ENCODE measurements at regions not wholly inside any gene's neighbourhood (a gene's known extent, or its start where the extent isn't known, plus 50 kb on each side); places are given as distances from the start of the nearest gene placed in this dataset.

GRCh38 chr5:88613051-88613450 is 269.9 kb downstream of the MEF2C start:
- H3K4me1 ChIP-seq = no peaks in the 10 kb centered on the region
- H3K4me2 ChIP-seq = no peak overlapping the region
- no peaks in the 10 kb centered on the region for H4K20me1 ChIP-seq
- peaks cover 5% of the 10 kb centered on the region; the same call in 1 of the 2 replicates for H3K9me3 ChIP-seq
- no peak overlapping the region for H3K9ac ChIP-seq
- H3K27me3 ChIP-seq = no peaks in the 10 kb centered on the region
- H3K4me3 ChIP-seq = no peak overlapping the region
- no peaks in the 10 kb centered on the region for H3K36me3 ChIP-seq
- no peak for TF ChIP-seq Cebpa-rat (IDR thresholded peaks at IDR 0.05)
- H3K27ac ChIP-seq = no peak overlapping the region

DNA sequence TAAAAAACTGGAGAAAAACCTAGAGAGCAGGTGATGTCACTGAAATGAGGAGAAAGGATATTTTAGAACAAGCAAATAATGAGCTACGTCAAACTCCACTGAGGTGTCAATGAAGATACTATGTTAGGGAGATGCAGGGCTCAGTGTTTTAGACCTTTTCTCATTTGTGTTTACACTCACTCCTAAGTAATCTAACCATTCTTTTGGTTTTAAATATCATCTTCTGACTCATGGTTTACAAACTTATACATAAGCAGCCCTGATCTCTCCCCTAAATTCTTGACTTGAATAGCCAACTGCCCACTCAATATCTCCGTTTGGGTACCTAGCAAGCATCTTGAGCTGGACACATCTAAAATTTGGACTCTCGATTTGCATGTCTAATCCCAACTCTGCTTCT is 272.4 kb downstream of the MEF2C start:
- no peak overlapping the region for H3K4me2 ChIP-seq

GRCh38 chr5:88607492-88607891 is 275.5 kb downstream of the MEF2C start:
- H3K4me3 ChIP-seq = no peak overlapping the region
- no peaks in the 10 kb centered on the region for H3K27me3 ChIP-seq
- H3K36me3 ChIP-seq = no peaks in the 10 kb centered on the region
- H3K4me2 ChIP-seq = no peak overlapping the region
- H3K9me3 ChIP-seq = 0 out of 2 replicates have a peak, but pooled peaks cover 3% of the 10 kb centered on the region
- H4K20me1 ChIP-seq = no peaks in the 10 kb centered on the region
- TF ChIP-seq Cebpa-rat (IDR thresholded peaks at IDR 0.05) = no peak
- no peak overlapping the region for H3K27ac ChIP-seq
- H3K9ac ChIP-seq = no peak overlapping the region
- no peaks in the 10 kb centered on the region for H3K4me1 ChIP-seq

More for the DNA sequence above, 272.4 kb downstream of the MEF2C start:
- no peak for TF ChIP-seq Cebpa-rat (IDR thresholded peaks at IDR 0.05)
- no peaks in the 10 kb centered on the region for H3K36me3 ChIP-seq
- H3K4me1 ChIP-seq = no peaks in the 10 kb centered on the region
- no peaks in the 10 kb centered on the region for H4K20me1 ChIP-seq
- H3K4me3 ChIP-seq = no peak overlapping the region
- H3K27me3 ChIP-seq = no peaks in the 10 kb centered on the region
- peaks cover 5% of the 10 kb centered on the region; the same call in 1 of the 2 replicates for H3K9me3 ChIP-seq
- H3K9ac ChIP-seq = no peak overlapping the region
- H3K27ac ChIP-seq = no peak overlapping the region

DNA sequence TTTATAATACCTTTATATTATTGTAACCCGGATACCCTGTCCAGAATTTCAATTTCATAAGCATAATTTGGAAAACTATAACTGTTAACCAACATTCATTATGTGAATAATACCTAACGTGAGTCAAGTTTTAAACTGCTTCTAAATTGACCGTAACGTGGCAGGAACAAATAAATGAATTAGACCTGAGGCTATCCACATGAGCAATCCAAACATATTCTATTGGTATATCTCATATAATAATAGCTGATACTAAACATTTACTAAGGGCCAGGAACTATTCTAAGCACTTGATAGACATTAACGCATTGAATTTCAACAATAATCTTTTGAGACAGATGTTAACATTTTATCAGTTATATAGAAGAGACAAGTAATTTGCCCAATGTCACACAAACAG is 276.4 kb downstream of the MEF2C start:
- H3K4me3 ChIP-seq = no peak overlapping the region
- no peaks in the 10 kb centered on the region for H4K20me1 ChIP-seq
- H3K9me3 ChIP-seq = 0 out of 2 replicates have a peak, but pooled peaks cover 4% of the 10 kb centered on the region
- no peak overlapping the region for H3K9ac ChIP-seq
- no peak overlapping the region for H3K27ac ChIP-seq
- H3K36me3 ChIP-seq = no peaks in the 10 kb centered on the region
- no peak overlapping the region for H3K4me2 ChIP-seq
- H3K4me1 ChIP-seq = no peaks in the 10 kb centered on the region
- H3K27me3 ChIP-seq = no peaks in the 10 kb centered on the region
- no peak for TF ChIP-seq Cebpa-rat (IDR thresholded peaks at IDR 0.05)

- Histone ChIP-seq H3K4me2 (no peak overlapping the region), H4K20me1 (no peaks in the 10 kb centered on the region), H3K9ac (no peak overlapping the region), H3K4me3 (no peak overlapping the region), H3K27ac (no peak overlapping the region), H3K36me3 (no peaks in the 10 kb centered on the region), H3K9me3 (0 out of 2 replicates have a peak, but pooled peaks cover 4% of the 10 kb centered on the region), H3K27me3 (no peaks in the 10 kb centered on the region), H3K4me1 (no peaks in the 10 kb centered on the region)
- TF ChIP-seq Cebpa-rat (IDR thresholded peaks at IDR 0.05) = no peak
These were observed 276.8 kb downstream of the MEF2C start for GRCh38 chr5:88606173-88606572.

GRCh38 chr5:88602584-88602983 is 280.4 kb downstream of the MEF2C start:
- Histone ChIP-seq H3K4me2 (no peak overlapping the region), H3K4me1 (no peaks in the 10 kb centered on the region), H3K27me3 (no peaks in the 10 kb centered on the region), H3K9me3 (0 out of 2 replicates have a peak, but pooled peaks cover 4% of the 10 kb centered on the region), H3K4me3 (no peak overlapping the region), H3K9ac (no peak overlapping the region), H3K36me3 (no peaks in the 10 kb centered on the region), H4K20me1 (no peaks in the 10 kb centered on the region), H3K27ac (no peak overlapping the region)
- TF ChIP-seq Cebpa-rat (IDR thresholded peaks at IDR 0.05) = no peak

- H3K4me2 ChIP-seq = no peak overlapping the region
- H3K9ac ChIP-seq = no peak overlapping the region
- 0 out of 2 replicates have a peak, but pooled peaks cover under 1% of the 10 kb centered on the region for H3K9me3 ChIP-seq
- H4K20me1 ChIP-seq = no peaks in the 10 kb centered on the region
- no peak overlapping the region for H3K27ac ChIP-seq
- no peak overlapping the region for H3K4me3 ChIP-seq
- H3K27me3 ChIP-seq = no peaks in the 10 kb centered on the region
- TF ChIP-seq Cebpa-rat (IDR thresholded peaks at IDR 0.05) = no peak
- no peaks in the 10 kb centered on the region for H3K36me3 ChIP-seq
- H3K4me1 ChIP-seq = no peaks in the 10 kb centered on the region
These were observed 288.5 kb downstream of the MEF2C start for GRCh38 chr5:88594441-88594840.

DNA sequence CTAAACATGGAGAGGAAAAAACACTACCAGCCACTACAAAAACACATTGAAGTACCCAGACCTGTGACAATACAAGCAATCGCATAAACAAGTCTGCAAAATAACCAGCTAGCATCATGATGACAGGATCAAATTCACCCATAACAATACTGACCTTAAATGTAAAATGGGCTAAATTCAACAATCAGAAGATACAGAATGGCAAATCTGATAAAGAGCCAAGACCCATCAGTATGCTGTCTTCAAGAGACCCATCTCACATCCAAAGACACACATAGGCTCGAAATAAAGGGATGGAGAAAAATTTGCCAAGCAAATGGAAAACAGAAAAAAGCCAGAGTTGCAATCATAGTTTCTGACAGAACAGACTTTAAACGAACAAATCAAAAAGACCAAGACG is 294.4 kb downstream of the MEF2C start:
- H3K4me3 ChIP-seq = no peak overlapping the region
- H3K36me3 ChIP-seq = no peaks in the 10 kb centered on the region
- H4K20me1 ChIP-seq = no peaks in the 10 kb centered on the region
- H3K27me3 ChIP-seq = no peaks in the 10 kb centered on the region
- H3K4me2 ChIP-seq = no peak overlapping the region
- no peak overlapping the region for H3K9ac ChIP-seq
- no peak overlapping the region for H3K27ac ChIP-seq
- no peak for TF ChIP-seq Cebpa-rat (IDR thresholded peaks at IDR 0.05)
- no peaks in the 10 kb centered on the region for H3K4me1 ChIP-seq
- H3K9me3 ChIP-seq = peaks cover 21% of the 10 kb centered on the region

DNA sequence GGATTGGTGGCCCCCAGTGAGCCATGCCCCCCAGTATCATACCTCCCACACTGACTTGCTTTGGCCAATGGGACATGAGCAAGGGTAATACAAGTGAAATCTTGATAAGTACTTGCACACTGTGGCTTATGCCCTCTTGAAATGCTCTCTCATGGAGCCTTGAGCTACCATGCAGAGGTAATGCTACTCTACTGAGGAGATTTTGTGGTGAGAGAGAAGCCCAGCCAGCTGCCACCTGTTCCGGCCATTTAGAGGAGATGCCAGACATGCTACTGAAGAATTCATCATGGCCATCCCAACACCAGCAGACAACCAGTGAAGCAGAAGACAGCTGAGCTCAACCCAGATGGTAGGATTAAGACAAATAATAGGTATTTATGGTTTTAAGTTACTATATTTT is 299.5 kb downstream of the MEF2C start:
- Histone ChIP-seq H3K4me1 (no peaks in the 10 kb centered on the region), H4K20me1 (no peaks in the 10 kb centered on the region), H3K4me3 (no peak overlapping the region), H3K9ac (no peak overlapping the region), H3K27me3 (no peaks in the 10 kb centered on the region), H3K36me3 (no peaks in the 10 kb centered on the region), H3K4me2 (no peak overlapping the region), H3K27ac (no peak overlapping the region), H3K9me3 (peaks cover 10% of the 10 kb centered on the region)
- no peak for TF ChIP-seq Cebpa-rat (IDR thresholded peaks at IDR 0.05)

DNA sequence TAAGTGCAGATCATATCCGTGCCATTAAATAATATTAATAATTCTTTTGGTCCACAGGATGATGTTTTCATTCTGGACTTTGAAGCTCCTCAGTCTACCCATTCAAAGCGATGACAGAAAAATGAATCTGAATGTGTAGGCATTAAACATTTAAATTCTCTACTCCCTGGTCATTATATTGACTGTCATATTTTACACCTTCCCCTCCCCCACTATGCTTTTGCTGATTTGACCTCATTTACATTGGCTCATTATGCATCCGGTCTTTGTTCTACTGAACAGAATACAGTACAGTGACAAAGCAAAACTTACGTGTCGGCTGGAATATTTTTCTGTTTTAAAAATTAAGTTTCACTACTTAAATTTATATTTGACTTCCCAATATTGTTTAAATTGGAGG is 289.7 kb upstream of the TMEM161B start:
- Histone ChIP-seq H3K4me1 (peaks cover 8% of the 10 kb centered on the region), H4K20me1 (no peaks in the 10 kb centered on the region), H3K9me3 (no peaks in the 10 kb centered on the region), H3K36me3 (no peaks in the 10 kb centered on the region), H3K4me3 (no peak overlapping the region), H3K27ac (no peak overlapping the region), H3K4me2 (no peak overlapping the region), H3K27me3 (no peaks in the 10 kb centered on the region), H3K9ac (no peak overlapping the region)
- no peak for TF ChIP-seq Cebpa-rat (IDR thresholded peaks at IDR 0.05)

- no peaks in the 10 kb centered on the region for H3K9me3 ChIP-seq
- H4K20me1 ChIP-seq = no peaks in the 10 kb centered on the region
- no peak overlapping the region for H3K9ac ChIP-seq
- no peak overlapping the region for H3K4me3 ChIP-seq
- no peaks in the 10 kb centered on the region for H3K27me3 ChIP-seq
- no peak overlapping the region for H3K4me2 ChIP-seq
- peaks cover 8% of the 10 kb centered on the region for H3K4me1 ChIP-seq
- H3K27ac ChIP-seq = no peak overlapping the region
- no peaks in the 10 kb centered on the region for H3K36me3 ChIP-seq
- TF ChIP-seq Cebpa-rat (IDR thresholded peaks at IDR 0.05) = no peak
These were observed 289.2 kb upstream of the TMEM161B start for GRCh38 chr5:88557881-88558280.

Data from BLaER1 (cell line).